HL-60 (cell line): ENCODE measurements at regions not wholly inside any gene's neighbourhood (a gene's known extent, or its start where the extent isn't known, plus 50 kb on each side); places are given as distances from the start of the nearest gene placed in this dataset.

Experiments used
- CTCF ChIP-seq: IDR thresholded peaks from one replicate; pipeline ENCODE4 v1.5.1; 2011; ENCODE audit warnings: low read length, control low read depth, inconsistent platforms; ENCODE audit not compliant: insufficient read depth
- GABPA ChIP-seq: IDR thresholded peaks from 2 replicates; pipeline ENCODE4 v1.6.1; 2012; ENCODE audit warnings: low read depth
- POLR2AphosphoS5 ChIP-seq: IDR thresholded peaks from 2 replicates; pipeline ENCODE4 v1.6.1; 2012; ENCODE audit warnings: low read depth
- REST ChIP-seq: IDR thresholded peaks from 2 replicates; pipeline ENCODE4 v1.6.1; 2012; ENCODE audit warnings: low read depth; ENCODE audit not compliant: insufficient replicate concordance
- SPI1 ChIP-seq: IDR thresholded peaks from 2 replicates; pipeline ENCODE4 v1.6.1; 2012; ENCODE audit warnings: low read depth, mild to moderate bottlenecking, borderline replicate concordance

GRCh38 chr4:31016322-31017061 is 296.3 kb downstream of the PCDH7 start:
- TF ChIP-seq CTCF (no peak), POLR2AphosphoS5 (no peak), REST (no peak), SPI1 (no peak), GABPA (no peak)
